B cell (primary cell): ENCODE measurements at regions not wholly inside any gene's neighbourhood (a gene's known extent, or its start where the extent isn't known, plus 50 kb on each side); places are given as distances from the start of the nearest gene placed in this dataset.

Experiments used
- CTCF ChIP-seq: fragments of 200-600 bp; IDR thresholded peaks from one replicate; pipeline ENCODE4 v1.8.0; 2022; ENCODE audit warnings: antibody characterized with exemption, mild to moderate bottlenecking
- EZH2 ChIP-seq: IDR thresholded peaks from 2 replicates; pipeline ENCODE4 v1.6.1; 2012; ENCODE audit warnings: borderline replicate concordance, low read depth, mild to moderate bottlenecking, moderate library complexity, low read length; ENCODE audit not compliant: insufficient read depth, poor library complexity, severe bottlenecking

DNA sequence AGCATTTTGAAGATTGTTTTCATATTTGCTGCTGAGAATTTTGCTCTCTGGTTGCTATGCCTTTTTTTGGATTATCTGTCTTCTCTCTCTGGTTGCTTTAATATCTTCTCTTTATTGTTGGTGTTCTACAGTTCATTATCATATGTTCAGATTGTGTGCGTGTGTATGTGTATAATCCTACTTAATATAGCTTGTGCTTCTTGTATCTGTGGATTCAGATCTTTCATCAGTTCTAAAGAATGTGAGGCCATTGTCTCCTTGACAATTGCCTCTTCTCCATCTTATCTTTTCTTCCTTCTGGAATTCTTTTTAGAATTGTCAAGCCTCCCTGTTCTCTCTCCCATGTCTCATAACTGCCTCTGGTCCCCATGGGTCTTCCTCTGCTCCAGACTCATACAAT, 195.4 kb downstream of the CDC5L start:
- TF ChIP-seq EZH2 = no peak
- no peak for TF ChIP-seq CTCF
